Vagina (tissue), 2 donors: ENCODE measurements at regions not wholly inside any gene's neighbourhood (a gene's known extent, or its start where the extent isn't known, plus 50 kb on each side); places are given as distances from the start of the nearest gene placed in this dataset.

Experiments used
- CTCF ChIP-seq, 3 experiments: fragments of 450-650 bp in 2 of 3; fragments of 200-600 bp in 1 of 3; sonication (generic) in 1 of 3; IDR thresholded peaks; one replicate each; pipeline ENCODE4 v1.5.1; 2017 to 2019; ENCODE audit warnings: antibody characterized with exemption in 3 of 3, mild to moderate bottlenecking in 2 of 3, moderate library complexity in 2 of 3
- POLR2A ChIP-seq, 2 donors: fragments of 450-650 bp; IDR thresholded peaks; one replicate each; pipeline ENCODE4 v1.6.1; 2017; ENCODE audit warnings: antibody characterized with exemption in 2 of 2, mild to moderate bottlenecking in 2 of 2, moderate library complexity in 2 of 2
- POLR2AphosphoS5 ChIP-seq, 2 donors: sonication (generic); formaldehyde crosslinking; IDR thresholded peaks; one replicate each; pipeline ENCODE4 v1.9.0; 2017; ENCODE audit warnings: antibody characterized with exemption in 2 of 2, mild to moderate bottlenecking in 2 of 2, low read depth in 1 of 2; ENCODE audit not compliant: insufficient read depth in 1 of 2

GRCh38 chrX:122941806-122942205 lies 242.3 kb upstream of the GRIA3 start:
- TF ChIP-seq CTCF (IDR thresholded peaks at IDR 0.05) (no peak), POLR2A (IDR thresholded peaks at IDR 0.05) (no peak), POLR2AphosphoS5 (IDR thresholded peaks at IDR 0.05; ENCODE audit: insufficient read depth in 1 of 2, low read depth in 1 of 2) (no peak)
